Astrocyte (in vitro differentiated cells and primary cell): ENCODE measurements at regions not wholly inside any gene's neighbourhood (a gene's known extent, or its start where the extent isn't known, plus 50 kb on each side); places are given as distances from the start of the nearest gene placed in this dataset.

ENCODE experiments used
- DNase-seq: peaks from one replicate; pipeline ENCODE4 v3.0.0-alpha.2; 2010; ENCODE audit warnings: low read depth
- FAIRE-seq: peaks from 2 replicates; lab custom pipeline; 2011; peaks lifted over from hg19 to GRCh38; lab: Jason Lieb, UNC
- H2AFZ ChIP-seq: 2 replicates; pipeline ENCODE4 v1.6.0; 2012; ENCODE audit warnings: low read depth, low read length, inconsistent platforms
- H3K27ac ChIP-seq: 2 replicates; pipeline ENCODE4 v1.5.1; 2011; ENCODE audit warnings: low read depth, low read length, inconsistent platforms
- H3K27me3 ChIP-seq: 2 replicates; pipeline ENCODE4 v1.6.0; 2011; ENCODE audit warnings: low read length, inconsistent platforms; ENCODE audit not compliant: insufficient read depth
- H3K36me3 ChIP-seq: 2 replicates; pipeline ENCODE4 v1.5.1; 2011; ENCODE audit warnings: low read length, inconsistent platforms; ENCODE audit not compliant: insufficient read depth
- H3K4me1 ChIP-seq: 2 replicates; pipeline ENCODE4 v1.5.1; 2011; ENCODE audit warnings: low read length, inconsistent platforms; ENCODE audit not compliant: insufficient read depth
- H3K4me2 ChIP-seq: 2 replicates; pipeline ENCODE4 v1.6.0; 2012; ENCODE audit warnings: low read length, inconsistent platforms
- H3K4me3 ChIP-seq: 2 replicates; pipeline ENCODE4 v1.5.1; 2011; ENCODE audit warnings: low read depth, mild to moderate bottlenecking, low read length, inconsistent platforms; ENCODE audit not compliant: insufficient read depth
- H3K79me2 ChIP-seq: 2 replicates; pipeline ENCODE4 v1.6.0; 2012; ENCODE audit warnings: mild to moderate bottlenecking, low read length, inconsistent platforms; ENCODE audit not compliant: insufficient read depth
- H3K9ac ChIP-seq: 2 replicates; pipeline ENCODE4 v1.6.0; 2012; ENCODE audit warnings: mild to moderate bottlenecking, low read length, inconsistent platforms
- H3K9me3 ChIP-seq: 2 replicates; pipeline ENCODE4 v1.5.1; 2012; ENCODE audit warnings: low read depth, mild to moderate bottlenecking, low read length, inconsistent platforms; ENCODE audit not compliant: insufficient read depth
- H4K20me1 ChIP-seq: 2 replicates; pipeline ENCODE4 v1.6.0; 2012; ENCODE audit warnings: low read length, inconsistent platforms; ENCODE audit not compliant: insufficient read depth
- H3K27ac Mint-ChIP-seq: one replicate; pipeline ENCODE4 v1.8.0; 2021; ENCODE audit warnings: mild to moderate bottlenecking, mixed read lengths; ENCODE audit not compliant: unreplicated experiment
- H3K27me3 Mint-ChIP-seq: one replicate; pipeline ENCODE4 v1.8.0; 2021; ENCODE audit warnings: low read depth, mixed read lengths; ENCODE audit not compliant: unreplicated experiment
- H3K36me3 Mint-ChIP-seq: one replicate; pipeline ENCODE4 v1.8.0; 2021; ENCODE audit warnings: low read depth, mixed read lengths; ENCODE audit not compliant: unreplicated experiment
- H3K4me1 Mint-ChIP-seq: one replicate; pipeline ENCODE4 v1.8.0; 2021; ENCODE audit warnings: low read depth, mixed read lengths; ENCODE audit not compliant: unreplicated experiment
- H3K4me3 Mint-ChIP-seq: one replicate; pipeline ENCODE4 v1.8.0; 2021; ENCODE audit warnings: mild to moderate bottlenecking, moderate library complexity, mixed read lengths; ENCODE audit not compliant: unreplicated experiment
- H3K9me3 Mint-ChIP-seq: one replicate; pipeline ENCODE4 v1.8.0; 2021; ENCODE audit warnings: mild to moderate bottlenecking, mixed read lengths; ENCODE audit not compliant: unreplicated experiment
- EZH2 ChIP-seq: IDR thresholded peaks from 2 replicates; pipeline ENCODE4 v1.6.1; 2012; ENCODE audit warnings: mild to moderate bottlenecking, low read length, inconsistent platforms; ENCODE audit not compliant: insufficient read depth
- TF ChIP-seq, protein P1 (sequence below): IDR thresholded peaks from 2 replicates; pipeline ENCODE4 v1.5.1; 2011; ENCODE audit warnings: low read depth, mild to moderate bottlenecking, inconsistent platforms, low read length, moderate library complexity; ENCODE audit not compliant: insufficient read depth

DNA sequence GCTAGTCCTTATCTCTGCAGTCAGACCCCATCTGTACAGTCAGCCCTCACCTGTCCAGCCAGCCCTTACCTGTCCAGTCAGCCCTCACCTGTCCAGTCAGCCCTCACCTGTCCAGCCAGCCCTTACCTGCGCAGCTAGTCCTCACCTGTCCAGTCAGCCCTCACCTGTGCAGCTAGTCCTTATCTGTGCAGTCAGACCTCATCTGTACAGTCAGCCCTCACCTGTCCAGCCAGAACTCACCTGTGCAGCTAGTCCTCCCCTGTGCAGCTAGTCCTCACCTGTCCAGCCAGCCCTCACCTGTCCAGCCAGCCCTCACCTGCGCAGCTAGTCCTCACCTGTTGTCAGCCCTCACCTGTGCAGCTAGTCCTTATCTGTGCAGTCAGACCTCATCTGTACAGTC, 506.8 kb downstream of the NPHP4 start:
- no peak for FAIRE-seq
- no peaks in the 10 kb centered on the region for H3K4me1 Mint-ChIP-seq
- H3K27me3 ChIP-seq = no peaks in the 10 kb centered on the region
- H3K79me2 ChIP-seq = no peaks in the 10 kb centered on the region
- H2AFZ ChIP-seq = no peak overlapping the region
- H3K36me3 Mint-ChIP-seq = no peaks in the 10 kb centered on the region
- peaks cover 8% of the 10 kb centered on the region for H3K9me3 ChIP-seq
- H4K20me1 ChIP-seq = no peaks in the 10 kb centered on the region
- H3K27ac Mint-ChIP-seq = no peak overlapping the region
- no peaks in the 10 kb centered on the region for H3K9me3 Mint-ChIP-seq
- no peaks in the 10 kb centered on the region for H3K4me1 ChIP-seq
- no peaks in the 10 kb centered on the region for H3K36me3 ChIP-seq
- H3K27me3 Mint-ChIP-seq = peaks cover 60% of the 10 kb centered on the region
- TF ChIP-seq, protein P1, sequence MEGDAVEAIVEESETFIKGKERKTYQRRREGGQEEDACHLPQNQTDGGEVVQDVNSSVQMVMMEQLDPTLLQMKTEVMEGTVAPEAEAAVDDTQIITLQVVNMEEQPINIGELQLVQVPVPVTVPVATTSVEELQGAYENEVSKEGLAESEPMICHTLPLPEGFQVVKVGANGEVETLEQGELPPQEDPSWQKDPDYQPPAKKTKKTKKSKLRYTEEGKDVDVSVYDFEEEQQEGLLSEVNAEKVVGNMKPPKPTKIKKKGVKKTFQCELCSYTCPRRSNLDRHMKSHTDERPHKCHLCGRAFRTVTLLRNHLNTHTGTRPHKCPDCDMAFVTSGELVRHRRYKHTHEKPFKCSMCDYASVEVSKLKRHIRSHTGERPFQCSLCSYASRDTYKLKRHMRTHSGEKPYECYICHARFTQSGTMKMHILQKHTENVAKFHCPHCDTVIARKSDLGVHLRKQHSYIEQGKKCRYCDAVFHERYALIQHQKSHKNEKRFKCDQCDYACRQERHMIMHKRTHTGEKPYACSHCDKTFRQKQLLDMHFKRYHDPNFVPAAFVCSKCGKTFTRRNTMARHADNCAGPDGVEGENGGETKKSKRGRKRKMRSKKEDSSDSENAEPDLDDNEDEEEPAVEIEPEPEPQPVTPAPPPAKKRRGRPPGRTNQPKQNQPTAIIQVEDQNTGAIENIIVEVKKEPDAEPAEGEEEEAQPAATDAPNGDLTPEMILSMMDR = no peak
- no peak for TF ChIP-seq EZH2
- no peak overlapping the region for H3K4me2 ChIP-seq
- H3K9ac ChIP-seq = no peak overlapping the region
- H3K4me3 ChIP-seq = no peak overlapping the region
- DNase-seq = no peak
- H3K4me3 Mint-ChIP-seq = no peak overlapping the region
- no peak overlapping the region for H3K27ac ChIP-seq

DNA sequence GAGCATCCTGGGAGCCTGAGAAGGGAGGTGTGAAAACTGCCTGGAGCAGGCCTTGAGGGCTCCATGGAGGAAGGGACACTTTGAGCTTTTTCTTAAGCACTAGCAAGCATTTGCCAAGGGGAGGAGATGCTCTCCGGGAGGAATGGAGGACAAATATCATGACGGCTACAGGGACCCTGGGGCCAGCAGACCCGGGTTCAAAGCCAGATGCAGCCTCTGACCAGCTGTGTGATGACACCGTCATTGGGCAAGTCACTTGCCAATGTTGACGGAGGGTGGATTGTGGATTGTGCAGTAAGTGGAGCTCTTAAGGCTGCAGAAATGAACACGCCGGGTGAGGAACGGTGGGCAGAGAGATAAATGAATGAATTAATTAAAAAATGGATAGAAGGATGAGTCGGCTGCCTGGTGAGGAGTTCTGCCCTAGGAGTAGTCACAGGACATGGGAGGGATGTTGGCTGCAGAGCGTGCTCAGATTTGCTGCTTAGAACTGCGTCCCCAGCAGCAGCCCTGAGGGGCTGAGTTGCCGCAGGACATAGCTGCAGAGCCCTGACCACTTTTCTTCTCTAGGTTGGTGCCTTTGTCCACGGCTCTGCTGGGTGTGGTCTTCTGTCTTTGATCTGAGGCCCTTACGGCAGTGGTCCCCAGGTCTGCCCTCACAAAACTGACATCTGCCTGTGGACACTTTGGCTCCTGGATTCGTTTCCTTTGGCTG, 507.6 kb downstream of the NPHP4 start:
- no peak overlapping the region for H3K27ac Mint-ChIP-seq

DNA sequence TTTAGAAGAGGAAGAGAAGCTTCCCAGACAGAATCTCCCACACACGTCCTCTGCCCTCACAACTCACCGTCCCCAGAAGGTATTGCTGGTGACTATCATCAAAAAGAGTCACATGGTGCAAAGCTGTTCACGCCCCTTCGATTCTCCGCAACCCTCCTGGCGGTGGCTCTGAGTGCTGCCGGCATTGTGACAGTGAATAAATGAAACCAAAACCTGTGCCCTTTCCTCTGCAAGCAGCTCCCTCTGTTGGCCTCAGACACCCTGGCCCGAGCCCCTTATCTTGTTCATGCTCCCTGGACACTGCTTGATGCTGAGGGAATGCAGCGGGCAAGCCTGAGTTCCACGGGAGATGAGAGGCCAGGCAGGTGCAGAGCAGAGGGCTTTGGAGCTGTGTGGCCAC, 510.3 kb downstream of the NPHP4 start:
- H3K36me3 Mint-ChIP-seq = no peaks in the 10 kb centered on the region
- Histone ChIP-seq H3K9me3 (peaks cover 6% of the 10 kb centered on the region), H3K27ac (no peak overlapping the region), H3K36me3 (no peaks in the 10 kb centered on the region), H3K27me3 (no peaks in the 10 kb centered on the region), H3K4me1 (no peaks in the 10 kb centered on the region), H2AFZ (no peak overlapping the region), H3K9ac (no peak overlapping the region), H3K4me2 (no peak overlapping the region), H3K79me2 (no peaks in the 10 kb centered on the region), H3K4me3 (no peak overlapping the region), H4K20me1 (no peaks in the 10 kb centered on the region)
- FAIRE-seq = no peak
- no peak overlapping the region for H3K27ac Mint-ChIP-seq
- peaks cover 65% of the 10 kb centered on the region for H3K27me3 Mint-ChIP-seq
- H3K4me1 Mint-ChIP-seq = no peaks in the 10 kb centered on the region
- no peaks in the 10 kb centered on the region for H3K9me3 Mint-ChIP-seq
- no peak for TF ChIP-seq EZH2
- TF ChIP-seq, protein P1 = no peak
- H3K4me3 Mint-ChIP-seq = no peak overlapping the region
- DNase-seq = no peak

More for the DNA sequence above, 507.6 kb downstream of the NPHP4 start:
- Mint-ChIP-seq H3K4me1 (no peaks in the 10 kb centered on the region), H3K27me3 (peaks cover 59% of the 10 kb centered on the region), H3K36me3 (no peaks in the 10 kb centered on the region), H3K9me3 (no peaks in the 10 kb centered on the region), H3K4me3 (no peak overlapping the region)
- no peak overlapping the region for H3K4me2 ChIP-seq
- peaks cover 8% of the 10 kb centered on the region for H3K9me3 ChIP-seq
- no peaks in the 10 kb centered on the region for H3K36me3 ChIP-seq
- no peak for TF ChIP-seq EZH2
- H3K4me1 ChIP-seq = no peaks in the 10 kb centered on the region
- no peak overlapping the region for H3K27ac ChIP-seq
- no peak overlapping the region for H3K9ac ChIP-seq
- DNase-seq (no peak), FAIRE-seq (no peak)
- H3K27me3 ChIP-seq = no peaks in the 10 kb centered on the region
- H2AFZ ChIP-seq = no peak overlapping the region
- H3K4me3 ChIP-seq = no peak overlapping the region
- no peaks in the 10 kb centered on the region for H4K20me1 ChIP-seq
- no peaks in the 10 kb centered on the region for H3K79me2 ChIP-seq
